OCI-LY3 (cell line): ENCODE measurements at regions not wholly inside any gene's neighbourhood (a gene's known extent, or its start where the extent isn't known, plus 50 kb on each side); places are given as distances from the start of the nearest gene placed in this dataset.

Experiments
- H2AFZ ChIP-seq: fragments of 200-600, 300-600 bp; shearing (Covaris generic); 2 replicates; pipeline ENCODE4 v1.6.0; 2014; ENCODE audit warnings: antibody characterized with exemption, low read depth, low read length
- H3K27ac ChIP-seq: fragments of 200-600, 300-600 bp; sonication (generic); 2 replicates; pipeline ENCODE4 v1.5.1; 2014; ENCODE audit warnings: mild to moderate bottlenecking, low read length, moderate library complexity, mixed read lengths
- H3K27me3 ChIP-seq: fragments of 200-600, 300-600 bp; sonication (generic); 2 replicates; pipeline ENCODE4 v1.6.1; 2014; ENCODE audit warnings: low read depth, low read length, mixed read lengths
- H3K36me3 ChIP-seq: fragments of 200-600, 300-600 bp; sonication (generic); replicated peaks from 2 replicates; pipeline ENCODE3; 2014; ENCODE audit warnings: low read depth, low read length, mixed read lengths
- H3K4me1 ChIP-seq: fragments of 300-600, 200-600 bp; sonication (generic); 2 replicates; pipeline ENCODE4 v1.6.1; 2014; ENCODE audit warnings: low read length, mixed read lengths
- H3K4me2 ChIP-seq: fragments of 200-600, 300-600 bp; sonication (generic); 2 replicates; pipeline ENCODE4 v1.6.1; 2014; ENCODE audit warnings: low read length, mixed read lengths
- H3K4me3 ChIP-seq: fragments of 300-600, 200-600 bp; sonication (generic); 2 replicates; pipeline ENCODE4 v1.5.1; 2014; ENCODE audit warnings: antibody characterized with exemption, mild to moderate bottlenecking, low read length, moderate library complexity
- H3K79me2 ChIP-seq: fragments of 300-600, 200-600 bp; shearing (Covaris generic); 2 replicates; pipeline ENCODE4 v1.6.1; 2014; ENCODE audit warnings: mild to moderate bottlenecking, low read length, mixed read lengths
- H3K9ac ChIP-seq: fragments of 300-600, 200-600 bp; shearing (Covaris generic); 2 replicates; pipeline ENCODE4 v1.6.0; 2014; ENCODE audit warnings: mild to moderate bottlenecking, low read length, moderate library complexity
- H3K9me3 ChIP-seq: fragments of 200-600, 300-600 bp; shearing (Covaris generic); 2 replicates; pipeline ENCODE4 v1.6.1; 2014; ENCODE audit warnings: low read length, mixed read lengths; ENCODE audit not compliant: insufficient read depth
- H4K20me1 ChIP-seq: fragments of 200-600, 300-600 bp; sonication (generic); 2 replicates; pipeline ENCODE4 v1.6.1; 2016; ENCODE audit warnings: low read length, mixed read lengths; ENCODE audit not compliant: insufficient read depth
- EZH2phosphoT487 ChIP-seq: fragments of 200-600 bp; shearing (Covaris generic); IDR thresholded peaks from 2 replicates; pipeline ENCODE4 v1.6.1; 2018; ENCODE audit warnings: antibody characterized with exemption, mixed run types, low read depth
- TF ChIP-seq, protein P1 (sequence below): fragments of 200-600, 300-600 bp; sonication (generic); IDR thresholded peaks from 2 replicates; pipeline ENCODE4 v1.5.1; 2014; ENCODE audit warnings: antibody characterized with exemption, low read length, low read depth

DNA sequence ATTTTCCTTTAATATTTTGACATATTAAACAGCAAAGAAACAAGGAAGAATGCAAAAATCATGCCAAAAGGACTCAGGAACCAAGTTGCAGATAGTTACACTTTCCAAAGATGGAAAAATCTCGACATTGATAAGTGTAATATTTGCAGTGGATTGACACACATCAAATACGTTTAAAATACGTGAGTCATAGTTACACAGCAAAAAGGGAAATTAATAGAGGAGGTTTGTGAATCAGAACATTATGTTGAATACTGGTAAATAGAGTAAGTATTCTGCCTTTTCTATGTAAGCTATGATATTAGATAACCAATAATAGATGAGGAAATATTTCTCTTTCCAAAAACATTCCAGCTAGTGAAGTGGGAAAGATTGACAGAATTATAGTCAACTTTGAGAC lies 1761.3 kb upstream of the IGFBP7 start:
- no peak overlapping the region for H3K9ac ChIP-seq
- H3K36me3 ChIP-seq: no peaks in the 10 kb centered on the region
- no peak overlapping the region for H3K4me2 ChIP-seq
- H3K27me3 ChIP-seq: no peaks in the 10 kb centered on the region
- TF ChIP-seq, protein P1, sequence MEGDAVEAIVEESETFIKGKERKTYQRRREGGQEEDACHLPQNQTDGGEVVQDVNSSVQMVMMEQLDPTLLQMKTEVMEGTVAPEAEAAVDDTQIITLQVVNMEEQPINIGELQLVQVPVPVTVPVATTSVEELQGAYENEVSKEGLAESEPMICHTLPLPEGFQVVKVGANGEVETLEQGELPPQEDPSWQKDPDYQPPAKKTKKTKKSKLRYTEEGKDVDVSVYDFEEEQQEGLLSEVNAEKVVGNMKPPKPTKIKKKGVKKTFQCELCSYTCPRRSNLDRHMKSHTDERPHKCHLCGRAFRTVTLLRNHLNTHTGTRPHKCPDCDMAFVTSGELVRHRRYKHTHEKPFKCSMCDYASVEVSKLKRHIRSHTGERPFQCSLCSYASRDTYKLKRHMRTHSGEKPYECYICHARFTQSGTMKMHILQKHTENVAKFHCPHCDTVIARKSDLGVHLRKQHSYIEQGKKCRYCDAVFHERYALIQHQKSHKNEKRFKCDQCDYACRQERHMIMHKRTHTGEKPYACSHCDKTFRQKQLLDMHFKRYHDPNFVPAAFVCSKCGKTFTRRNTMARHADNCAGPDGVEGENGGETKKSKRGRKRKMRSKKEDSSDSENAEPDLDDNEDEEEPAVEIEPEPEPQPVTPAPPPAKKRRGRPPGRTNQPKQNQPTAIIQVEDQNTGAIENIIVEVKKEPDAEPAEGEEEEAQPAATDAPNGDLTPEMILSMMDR: no peak
- no peak for TF ChIP-seq EZH2phosphoT487
- H4K20me1 ChIP-seq: no peaks in the 10 kb centered on the region
- no peak overlapping the region for H3K27ac ChIP-seq
- H3K79me2 ChIP-seq: no peaks in the 10 kb centered on the region
- no peak overlapping the region for H2AFZ ChIP-seq
- H3K9me3 ChIP-seq: no peaks in the 10 kb centered on the region
- H3K4me3 ChIP-seq: no peak overlapping the region
- H3K4me1 ChIP-seq: no peaks in the 10 kb centered on the region

DNA sequence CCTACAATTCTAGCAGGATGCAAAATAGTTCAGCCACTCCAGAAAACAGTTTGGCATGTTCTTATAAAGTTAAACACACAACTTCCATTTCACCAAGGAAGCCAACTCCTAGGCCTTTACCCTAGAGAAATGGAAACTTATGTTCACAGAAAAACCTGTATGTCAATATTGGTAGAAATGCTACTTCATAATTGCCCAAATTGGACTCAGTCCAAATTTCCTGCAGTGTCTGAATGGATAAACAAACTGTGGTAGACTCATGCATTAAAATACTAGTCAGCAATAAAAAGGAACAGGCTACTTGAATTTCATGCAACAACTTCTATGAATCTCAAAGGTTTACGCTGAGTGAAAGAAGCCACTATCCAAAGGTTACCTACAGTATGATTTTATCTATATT lies 1738.8 kb upstream of the IGFBP7 start:
- Histone ChIP-seq H3K4me3 (no peak overlapping the region), H3K27ac (no peak overlapping the region), H3K79me2 (no peaks in the 10 kb centered on the region), H3K27me3 (no peaks in the 10 kb centered on the region), H4K20me1 (no peaks in the 10 kb centered on the region), H3K9ac (no peak overlapping the region), H3K9me3 (no peaks in the 10 kb centered on the region), H3K4me2 (no peak overlapping the region), H2AFZ (no peak overlapping the region; the same call in 1 of the 2 replicates), H3K4me1 (no peaks in the 10 kb centered on the region), H3K36me3 (no peaks in the 10 kb centered on the region)
- TF ChIP-seq, protein P1: no peak
- TF ChIP-seq EZH2phosphoT487: no peak

DNA sequence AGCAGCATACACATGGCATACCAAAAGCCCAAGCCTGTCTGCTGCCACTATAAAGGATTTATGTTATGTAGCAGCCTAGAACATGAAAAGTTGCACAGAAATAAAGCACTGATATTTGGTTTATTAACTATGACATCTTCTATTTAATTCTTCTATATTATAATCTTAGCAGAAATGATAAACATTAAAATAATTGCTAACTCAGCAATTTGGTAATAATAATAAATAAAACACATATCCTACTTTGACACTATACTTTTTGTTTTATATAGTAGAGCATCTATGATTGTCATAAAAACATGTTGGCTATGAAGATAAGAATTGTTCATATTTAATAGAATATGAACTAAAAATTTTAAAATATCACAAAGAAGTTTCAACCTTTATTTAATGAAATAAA lies 1733.3 kb upstream of the IGFBP7 start:
- no peaks in the 10 kb centered on the region for H3K4me1 ChIP-seq
- no peak overlapping the region for H3K4me2 ChIP-seq
- TF ChIP-seq, protein P1: no peak
- TF ChIP-seq EZH2phosphoT487: no peak
- no peaks in the 10 kb centered on the region for H4K20me1 ChIP-seq
- no peaks in the 10 kb centered on the region for H3K36me3 ChIP-seq
- no peaks in the 10 kb centered on the region for H3K79me2 ChIP-seq
- H3K27me3 ChIP-seq: no peaks in the 10 kb centered on the region
- H3K4me3 ChIP-seq: no peak overlapping the region
- no peak overlapping the region for H3K27ac ChIP-seq
- no peaks in the 10 kb centered on the region for H3K9me3 ChIP-seq
- H3K9ac ChIP-seq: no peak overlapping the region
- H2AFZ ChIP-seq: no peak overlapping the region

DNA sequence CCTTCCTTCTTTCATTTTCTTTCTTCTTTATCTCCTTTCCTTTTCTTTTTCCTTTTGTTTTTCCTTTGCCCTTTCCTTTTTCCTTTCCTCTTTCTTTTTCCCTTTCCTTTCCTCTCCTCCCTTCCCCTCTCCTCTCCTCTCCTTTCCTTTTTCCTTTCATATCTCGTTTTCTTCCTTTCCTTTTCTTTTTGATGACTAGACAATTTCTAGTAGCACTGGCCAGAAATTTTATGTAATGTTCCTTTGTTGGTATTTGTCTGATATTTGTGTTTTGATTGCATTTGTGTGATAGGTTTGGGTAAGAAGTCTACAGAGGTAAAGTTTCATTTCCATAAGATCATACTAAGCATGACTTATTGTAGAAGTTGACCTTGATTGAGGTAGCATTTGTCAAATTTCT lies 1722.9 kb upstream of the IGFBP7 start:
- Histone ChIP-seq H3K4me1 (no peaks in the 10 kb centered on the region), H3K27me3 (no peaks in the 10 kb centered on the region), H3K4me3 (no peak overlapping the region), H3K27ac (no peak overlapping the region), H4K20me1 (no peaks in the 10 kb centered on the region), H3K4me2 (no peak overlapping the region), H3K9me3 (0 out of 2 replicates have a peak, but pooled peaks cover 4% of the 10 kb centered on the region), H3K79me2 (no peaks in the 10 kb centered on the region), H2AFZ (no peak overlapping the region), H3K9ac (no peak overlapping the region), H3K36me3 (no peaks in the 10 kb centered on the region)
- TF ChIP-seq, protein P1: no peak
- TF ChIP-seq EZH2phosphoT487: no peak
